Testis (tissue), 2 donors: ENCODE measurements at regions not wholly inside any gene's neighbourhood (a gene's known extent, or its start where the extent isn't known, plus 50 kb on each side); places are given as distances from the start of the nearest gene placed in this dataset.

Experiments
- POLR2A ChIP-seq: fragments of 450-650 bp; IDR thresholded peaks from one replicate; pipeline ENCODE4 v1.6.1; 2017; ENCODE audit warnings: antibody characterized with exemption, mild to moderate bottlenecking, moderate library complexity
- TF ChIP-seq, protein P1 (sequence below), 3 experiments: fragments of 450-650 bp in 2 of 3; fragments of 200-600 bp in 1 of 3; sonication (generic) in 1 of 3; IDR thresholded peaks; one replicate each; pipeline ENCODE4 v1.5.1; 2016 to 2019; ENCODE audit warnings: antibody characterized with exemption in 3 of 3, mild to moderate bottlenecking in 2 of 3, moderate library complexity in 1 of 3

DNA sequence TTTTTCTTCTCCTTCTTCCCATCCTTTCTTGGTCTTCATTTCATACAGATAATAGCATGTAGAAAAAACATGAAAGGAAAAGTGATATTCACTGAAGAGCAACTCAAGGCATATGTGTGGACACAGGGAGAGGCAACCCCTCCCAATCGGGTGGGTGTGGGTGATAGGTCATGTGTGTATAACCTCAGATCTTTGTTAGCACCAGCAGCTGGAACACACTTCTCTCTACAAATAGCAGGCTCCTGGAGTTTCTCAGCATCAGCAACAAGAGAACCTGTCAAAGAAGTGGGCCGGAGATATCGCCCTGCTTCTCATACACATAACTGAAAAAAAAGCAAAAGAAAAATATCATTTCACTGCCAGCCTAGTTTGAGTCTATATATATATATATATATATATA is 426.4 kb downstream of the DTWD2 start:
- no peak for TF ChIP-seq POLR2A
- TF ChIP-seq, protein P1, sequence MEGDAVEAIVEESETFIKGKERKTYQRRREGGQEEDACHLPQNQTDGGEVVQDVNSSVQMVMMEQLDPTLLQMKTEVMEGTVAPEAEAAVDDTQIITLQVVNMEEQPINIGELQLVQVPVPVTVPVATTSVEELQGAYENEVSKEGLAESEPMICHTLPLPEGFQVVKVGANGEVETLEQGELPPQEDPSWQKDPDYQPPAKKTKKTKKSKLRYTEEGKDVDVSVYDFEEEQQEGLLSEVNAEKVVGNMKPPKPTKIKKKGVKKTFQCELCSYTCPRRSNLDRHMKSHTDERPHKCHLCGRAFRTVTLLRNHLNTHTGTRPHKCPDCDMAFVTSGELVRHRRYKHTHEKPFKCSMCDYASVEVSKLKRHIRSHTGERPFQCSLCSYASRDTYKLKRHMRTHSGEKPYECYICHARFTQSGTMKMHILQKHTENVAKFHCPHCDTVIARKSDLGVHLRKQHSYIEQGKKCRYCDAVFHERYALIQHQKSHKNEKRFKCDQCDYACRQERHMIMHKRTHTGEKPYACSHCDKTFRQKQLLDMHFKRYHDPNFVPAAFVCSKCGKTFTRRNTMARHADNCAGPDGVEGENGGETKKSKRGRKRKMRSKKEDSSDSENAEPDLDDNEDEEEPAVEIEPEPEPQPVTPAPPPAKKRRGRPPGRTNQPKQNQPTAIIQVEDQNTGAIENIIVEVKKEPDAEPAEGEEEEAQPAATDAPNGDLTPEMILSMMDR (IDR thresholded peaks at IDR 0.05), result no peak
